Inferior parietal cortex (tissue), 1 donor: ENCODE measurements at regions not wholly inside any gene's neighbourhood (a gene's known extent, or its start where the extent isn't known, plus 50 kb on each side); places are given as distances from the start of the nearest gene placed in this dataset.
"Not testable (repeated sequence)": the region's sequence is repeated elsewhere in the genome, so short reads cannot be mapped to it uniquely, and the experiment has no call there.

Experiments
- DNase-seq: peaks from one replicate; pipeline ENCODE4 v3.0.0-alpha.2; 2016; ENCODE audit errors: extremely low spot score

DNA sequence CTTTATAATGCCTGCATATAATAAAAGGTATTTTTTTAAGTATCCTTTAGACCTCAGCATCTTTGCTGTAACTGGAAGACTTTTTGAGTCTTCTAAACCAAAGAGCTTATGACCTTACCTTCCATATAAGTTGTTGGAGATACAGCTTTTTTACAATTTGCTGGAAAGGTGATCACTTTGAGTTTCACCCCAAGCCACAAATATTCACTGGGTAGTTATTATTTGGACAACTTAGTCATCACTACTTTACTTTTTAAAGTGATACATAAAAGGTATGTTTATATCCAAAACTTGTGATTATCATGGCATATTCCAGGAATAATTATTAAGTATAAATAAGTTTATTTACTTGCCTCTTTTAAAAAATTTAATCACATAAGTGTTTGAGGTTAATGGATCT, 246.7 kb upstream of the NRIP1 start:
- no peak for DNase-seq

DNA sequence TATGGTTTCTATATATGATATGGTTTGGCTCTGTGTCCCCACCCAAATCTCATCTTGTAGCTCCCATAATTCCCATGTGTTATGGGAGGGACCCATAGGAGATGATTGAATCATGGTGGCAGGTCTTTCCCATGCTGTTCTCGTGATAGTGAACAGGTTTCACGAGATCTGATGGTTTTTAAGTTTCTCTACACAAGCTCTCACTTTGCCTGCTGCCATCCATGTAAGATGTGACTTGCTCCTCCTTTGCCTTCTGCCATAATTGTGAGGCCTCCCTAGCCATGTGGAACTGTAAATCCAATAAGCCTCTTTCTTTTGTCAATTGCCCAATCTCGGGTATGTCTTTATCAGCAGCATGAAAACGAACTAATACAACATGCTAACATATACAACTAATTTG, 252.2 kb upstream of the NRIP1 start:
- DNase-seq = not testable (repeated sequence)

DNA sequence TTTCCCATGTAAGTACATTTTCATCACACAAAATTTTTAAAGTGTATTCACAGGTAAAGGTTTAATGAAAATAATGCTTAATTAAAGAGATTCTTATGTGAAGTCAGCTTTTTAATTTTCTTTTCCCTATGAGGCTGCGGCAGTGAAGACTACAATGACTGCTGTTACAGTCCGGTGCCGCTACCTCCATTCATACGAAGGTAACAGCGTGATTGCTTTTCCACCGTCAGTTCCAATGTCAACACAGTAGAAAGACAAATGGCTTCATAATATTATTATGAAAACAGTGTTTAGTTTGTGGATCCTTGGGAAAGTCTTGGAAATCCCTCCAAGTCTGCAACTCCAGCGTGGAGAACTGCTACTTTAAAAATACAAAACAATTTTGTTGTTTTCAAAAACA, 254.9 kb upstream of the NRIP1 start:
- DNase-seq = no peak

DNA sequence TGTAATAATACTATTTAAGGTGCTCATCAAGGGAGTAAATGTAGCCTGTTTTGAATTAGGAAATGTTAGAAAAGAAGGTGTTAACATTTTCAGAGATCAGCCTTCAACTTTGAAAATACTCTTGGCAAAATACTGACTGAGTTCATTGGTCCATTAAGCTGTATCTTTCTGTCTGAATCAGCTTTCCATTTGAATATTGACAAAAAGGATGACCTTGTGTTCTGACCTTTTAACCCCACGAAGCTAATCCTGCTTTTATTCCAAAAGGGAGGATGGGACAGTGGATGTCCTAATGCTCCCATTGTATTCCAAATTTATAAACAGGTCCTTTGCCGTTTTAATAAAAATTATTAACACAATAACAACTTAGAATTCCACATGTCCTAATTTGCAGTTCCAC, 259.7 kb upstream of the NRIP1 start:
- no peak for DNase-seq

DNA sequence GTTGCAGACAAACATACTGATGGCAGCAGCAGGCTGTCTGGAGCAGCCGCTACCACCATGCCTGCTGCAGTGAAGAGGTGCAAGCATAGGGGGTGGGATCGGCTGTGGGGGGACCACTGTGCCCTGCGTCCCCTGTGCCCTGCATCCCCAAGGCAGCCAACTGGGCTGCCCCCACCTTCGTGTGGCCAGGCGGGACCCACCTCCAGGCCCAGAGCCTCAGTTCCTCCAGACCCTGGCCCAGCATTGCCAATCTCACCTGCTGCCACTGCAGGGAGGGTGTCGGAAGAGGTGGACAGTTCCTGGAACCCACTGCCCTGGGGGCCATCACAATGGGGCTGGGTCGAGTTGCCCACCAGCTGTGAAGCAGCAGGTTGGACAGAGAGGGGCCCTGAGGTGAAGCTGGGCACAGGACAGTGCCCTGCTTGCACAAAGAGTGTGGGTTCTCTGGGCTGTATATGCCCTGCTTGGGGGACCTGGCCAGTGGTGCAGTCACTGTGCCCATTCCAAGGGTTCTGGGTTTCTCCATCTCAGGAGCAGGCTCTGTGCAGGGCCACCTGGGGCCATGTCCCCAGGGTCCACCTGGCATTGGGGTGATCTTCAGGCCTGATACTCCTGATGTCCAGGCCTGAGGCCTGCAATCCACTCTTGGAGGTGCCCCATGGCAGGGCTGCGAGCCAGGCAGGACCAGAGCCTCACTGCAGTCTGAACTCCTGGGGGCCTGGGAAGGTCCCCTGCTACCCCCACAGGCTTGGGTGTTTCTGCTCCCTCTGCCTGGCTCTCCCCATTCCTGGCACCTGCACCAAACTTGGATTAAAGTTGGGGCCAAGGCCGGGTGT, 261.4 kb upstream of the NRIP1 start:
- DNase-seq = no peak

DNA sequence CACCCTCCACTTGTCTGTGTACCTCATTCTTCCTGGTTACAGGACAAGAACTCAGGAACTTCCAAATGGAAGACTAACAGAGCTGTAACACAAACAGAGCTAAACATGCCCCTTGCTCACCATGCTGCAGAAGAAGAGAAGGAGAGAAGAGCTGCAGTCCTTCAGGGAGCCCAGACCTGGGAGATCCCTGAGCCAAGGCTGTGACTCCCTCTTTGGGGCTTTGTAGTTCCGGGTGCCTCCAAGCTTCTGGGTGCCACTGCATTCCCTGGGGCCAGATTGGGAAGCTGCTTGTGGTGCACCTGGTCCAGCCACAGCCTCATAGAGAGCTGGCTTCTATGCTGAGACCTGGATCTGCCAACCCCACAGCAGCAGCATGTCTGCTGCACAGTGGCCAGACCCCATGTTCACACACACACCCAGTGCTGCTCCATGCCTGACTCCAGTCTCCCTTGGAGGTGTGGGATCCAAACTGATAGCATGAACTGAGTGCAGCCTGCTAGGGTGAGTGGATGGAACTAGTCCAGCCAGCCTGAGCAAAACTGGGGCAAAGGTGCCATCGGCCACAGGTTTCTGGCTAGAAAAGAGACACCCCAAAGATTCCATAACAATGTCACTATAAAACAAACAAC, 263.0 kb upstream of the NRIP1 start:
- DNase-seq = no peak

DNA sequence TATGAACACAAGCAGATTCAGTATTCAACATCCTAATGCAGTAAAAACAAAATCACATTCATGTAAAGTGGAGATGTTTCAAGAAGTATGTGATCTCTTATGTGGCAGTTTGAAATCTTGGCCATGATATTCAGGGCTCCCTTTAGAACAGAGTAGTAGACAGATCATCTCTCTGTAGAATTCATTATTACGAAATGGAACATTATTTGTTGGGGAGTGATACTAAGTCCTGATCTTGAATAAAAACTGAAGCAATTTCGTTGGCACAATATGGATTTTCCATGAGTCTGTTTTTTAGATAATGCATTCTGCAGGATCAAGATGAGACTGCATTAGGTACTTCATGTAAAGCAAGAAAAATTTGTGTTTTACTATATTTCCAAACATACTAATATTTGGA, 264.4 kb upstream of the NRIP1 start:
- DNase-seq = no peak

DNA sequence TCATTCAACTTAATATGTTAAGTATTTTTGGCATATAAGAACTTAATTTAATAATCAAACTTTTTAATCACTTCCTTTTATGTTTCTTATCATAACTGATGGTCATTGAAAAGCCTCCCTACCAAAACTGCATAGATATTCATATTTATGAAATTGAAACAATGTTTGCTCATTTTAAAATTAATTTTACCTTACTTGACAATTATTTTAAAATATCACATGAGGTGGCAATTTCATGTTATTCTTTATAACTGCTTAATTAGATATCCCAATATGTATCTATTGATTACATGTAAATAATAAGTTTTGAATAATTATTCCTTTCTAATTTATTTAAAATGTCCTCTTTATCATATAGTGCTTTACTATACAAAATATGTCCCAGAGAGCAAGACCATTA, 266.1 kb upstream of the NRIP1 start:
- no peak for DNase-seq

DNA sequence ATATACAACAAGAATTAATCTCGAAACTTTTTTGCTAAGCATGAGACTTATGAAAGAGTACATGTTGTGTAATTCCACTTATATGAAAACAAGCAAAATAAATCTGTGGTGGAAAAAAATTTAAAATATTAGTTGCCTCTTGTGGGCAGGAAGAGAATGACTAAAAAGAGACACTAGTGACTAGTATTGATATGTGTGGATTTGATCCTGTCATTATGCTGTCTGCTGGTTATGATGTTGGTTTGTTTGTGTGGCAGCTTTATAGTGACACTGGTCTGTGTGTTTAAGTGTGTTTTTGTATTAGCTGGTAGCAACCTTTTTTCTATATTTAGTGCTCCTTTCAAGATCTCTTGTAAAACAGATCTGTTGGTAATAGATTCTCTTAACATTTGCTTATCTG, 267.8 kb upstream of the NRIP1 start:
- no peak for DNase-seq

DNA sequence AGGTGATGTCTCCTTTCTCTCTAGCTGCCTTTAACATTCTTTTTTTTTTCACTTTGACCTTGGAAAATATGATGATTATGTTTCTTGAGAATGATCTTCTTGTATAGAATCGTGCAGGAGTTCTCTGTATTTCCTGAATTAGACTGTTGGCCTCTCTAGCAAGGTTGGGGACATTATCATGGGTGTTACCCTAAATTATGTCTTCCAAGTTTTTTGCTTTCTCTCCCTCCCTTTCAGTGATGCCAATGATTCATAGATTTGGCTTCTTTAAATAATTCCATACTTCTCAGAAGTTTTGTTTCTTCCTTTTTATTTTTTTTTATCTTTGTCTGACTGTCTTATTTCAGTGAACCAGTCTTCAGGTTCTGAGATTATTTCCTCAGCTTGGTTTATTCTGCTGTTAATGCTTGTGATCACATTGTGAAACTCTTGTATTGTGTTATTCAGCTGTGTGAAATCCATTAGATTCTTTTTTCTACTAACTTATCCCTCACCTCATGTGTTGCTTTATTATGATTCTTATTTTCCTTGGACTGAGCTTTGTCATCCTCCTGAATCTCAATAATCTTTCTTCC, 268.4 kb upstream of the NRIP1 start:
- DNase-seq = no peak

DNA sequence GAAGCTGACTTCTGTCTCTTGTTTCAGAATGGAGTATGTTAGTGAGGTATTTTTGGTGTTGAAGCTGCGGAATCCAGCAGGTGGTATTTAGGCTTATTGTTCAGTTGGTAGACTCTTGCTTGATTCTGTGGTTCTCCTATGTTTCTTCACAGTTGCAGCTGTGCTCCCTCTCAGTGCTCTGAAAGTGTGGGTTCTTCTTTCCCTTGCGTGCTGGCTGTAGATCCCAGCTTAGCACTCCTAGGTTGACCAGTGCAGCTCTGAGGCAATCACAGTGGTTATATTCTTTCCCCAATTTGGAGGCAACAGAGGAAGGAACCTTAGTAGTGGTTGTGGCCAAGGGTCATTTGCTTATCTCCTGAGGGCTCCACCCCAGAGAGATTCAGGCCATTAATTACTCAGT, 269.2 kb upstream of the NRIP1 start:
- DNase-seq = no peak

DNA sequence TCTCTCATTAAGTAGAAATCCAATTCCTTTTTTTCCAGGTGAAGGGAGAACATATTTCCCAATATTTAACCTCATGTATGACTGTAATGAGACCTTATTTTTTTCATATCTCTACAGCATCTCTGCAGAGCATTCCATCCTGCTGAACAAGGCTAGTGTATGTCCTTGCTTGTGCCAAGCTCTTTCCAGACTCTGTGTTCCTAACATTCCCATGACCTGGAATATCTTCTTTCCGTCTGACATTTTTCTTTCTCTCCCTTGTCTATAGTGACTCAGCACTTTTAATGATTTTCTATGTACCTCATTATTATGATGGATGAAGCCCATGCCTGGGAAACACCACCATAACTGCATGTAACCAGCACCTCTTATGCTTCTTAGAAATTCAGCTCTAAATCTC, 278.3 kb upstream of the NRIP1 start:
- no peak for DNase-seq

DNA sequence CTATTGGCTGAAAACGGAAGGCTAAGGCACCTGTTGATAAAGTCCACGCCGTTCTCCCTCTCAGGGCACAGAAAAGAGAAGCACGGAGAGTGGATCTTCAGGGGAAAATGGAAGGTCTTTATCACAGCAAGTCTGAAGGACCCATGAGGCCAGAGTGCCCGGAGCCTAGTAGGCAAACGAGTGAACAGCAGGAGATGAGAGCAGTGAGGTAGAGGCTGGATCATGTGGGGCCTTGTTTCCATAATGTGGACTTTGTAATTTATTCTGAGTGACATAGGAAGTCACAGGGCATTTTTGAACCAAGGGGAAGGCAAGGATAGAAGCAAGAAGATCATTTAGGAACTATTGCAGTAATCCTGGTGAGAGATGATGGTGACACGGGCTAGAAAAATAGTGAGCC, 287.2 kb upstream of the NRIP1 start:
- no peak for DNase-seq

DNA sequence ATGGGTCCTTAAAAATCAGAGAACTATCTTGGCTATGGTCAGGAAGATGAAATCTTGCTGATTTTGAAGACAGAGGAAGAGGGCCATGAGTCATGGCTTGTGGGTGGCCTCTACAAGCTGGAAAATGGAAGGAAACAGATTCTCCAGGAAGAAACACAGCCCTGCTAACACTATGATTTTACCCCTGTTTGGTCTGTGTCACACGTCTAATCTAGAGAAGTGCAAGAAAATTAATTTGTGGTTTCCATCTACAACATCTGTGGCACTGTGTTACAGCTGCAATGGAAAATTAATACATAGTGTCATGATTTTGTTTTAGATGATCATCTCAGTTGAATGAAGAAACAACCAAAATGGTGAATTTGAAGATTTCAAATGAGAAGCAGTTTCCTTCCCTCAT, 288.7 kb upstream of the NRIP1 start:
- no peak for DNase-seq

DNA sequence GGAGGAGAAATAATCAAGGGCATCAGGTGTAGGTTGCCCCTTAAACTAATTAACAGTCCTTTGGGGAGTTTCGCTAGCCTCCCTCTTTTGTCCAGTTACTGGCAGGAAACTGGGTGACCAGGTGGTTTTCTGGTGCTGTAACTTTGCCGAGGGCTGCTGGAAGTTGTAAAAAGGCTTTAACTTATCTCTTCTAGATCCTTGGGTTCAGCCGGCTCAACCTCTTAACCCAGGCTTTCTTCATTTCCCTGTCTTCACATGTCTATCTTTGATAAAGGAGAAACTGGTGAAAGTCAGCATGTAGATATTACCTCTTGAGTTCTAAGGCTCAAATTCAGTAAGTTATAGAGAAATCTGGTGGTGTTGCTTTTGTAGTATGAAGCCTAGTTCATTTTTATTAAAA, 289.7 kb upstream of the NRIP1 start:
- no peak for DNase-seq

DNA sequence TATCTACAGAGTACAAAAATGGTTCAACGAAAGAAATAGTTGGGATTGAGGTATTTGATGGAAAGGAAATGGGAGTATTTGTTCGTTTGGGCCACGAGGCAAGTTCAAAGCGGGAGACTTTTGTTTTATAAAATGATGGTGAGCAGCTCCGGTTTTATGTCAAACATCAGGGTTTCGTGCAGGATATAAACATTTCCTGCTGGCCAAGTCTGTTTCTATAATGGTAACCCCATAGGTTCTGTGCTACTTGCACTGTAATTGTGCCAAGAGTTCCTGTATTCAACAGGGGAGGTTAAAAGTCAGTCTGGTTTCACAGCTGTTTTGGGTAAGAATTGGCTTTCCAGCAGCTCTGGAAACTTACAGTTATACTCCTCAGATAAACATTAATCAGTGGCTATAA, 290.3 kb upstream of the NRIP1 start:
- no peak for DNase-seq

DNA sequence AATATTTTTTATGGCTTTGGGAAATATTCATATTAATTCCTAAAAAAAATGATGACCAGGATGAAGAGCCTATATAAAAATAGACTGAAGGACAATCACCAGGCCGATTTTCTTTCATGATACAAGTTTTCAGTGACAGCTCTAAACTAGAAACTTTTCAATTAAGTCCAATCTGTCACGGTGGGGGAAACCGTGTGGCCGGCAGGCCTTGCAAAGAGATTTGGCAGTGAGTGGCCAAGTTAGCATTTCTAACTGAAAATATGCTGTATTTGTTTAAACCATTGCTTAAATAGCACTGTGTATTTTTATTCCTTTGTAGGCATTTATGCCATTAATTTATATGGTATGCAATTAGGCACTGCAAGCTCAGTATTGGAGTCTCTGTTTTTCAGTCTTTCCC, 294.5 kb upstream of the NRIP1 start:
- DNase-seq = no peak

DNA sequence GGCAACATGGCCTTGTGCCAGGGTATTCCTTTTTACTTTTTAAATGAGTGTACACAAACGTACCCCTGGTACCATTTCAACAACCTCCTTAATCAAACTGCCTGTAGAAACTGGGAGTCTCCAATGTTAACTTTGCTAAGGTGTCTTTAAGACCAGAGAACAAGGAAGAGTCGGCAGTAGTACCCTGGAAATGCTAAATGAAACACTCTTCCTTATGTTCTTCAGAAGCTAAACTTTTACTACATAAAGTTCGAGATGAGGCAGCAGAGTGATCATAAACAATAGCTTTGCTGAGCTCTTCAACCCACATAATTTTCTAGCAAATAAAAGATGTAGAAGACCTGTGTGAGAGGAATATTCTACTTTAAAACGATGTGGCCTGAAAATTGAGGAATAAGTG, 297.7 kb upstream of the NRIP1 start:
- DNase-seq = no peak

DNA sequence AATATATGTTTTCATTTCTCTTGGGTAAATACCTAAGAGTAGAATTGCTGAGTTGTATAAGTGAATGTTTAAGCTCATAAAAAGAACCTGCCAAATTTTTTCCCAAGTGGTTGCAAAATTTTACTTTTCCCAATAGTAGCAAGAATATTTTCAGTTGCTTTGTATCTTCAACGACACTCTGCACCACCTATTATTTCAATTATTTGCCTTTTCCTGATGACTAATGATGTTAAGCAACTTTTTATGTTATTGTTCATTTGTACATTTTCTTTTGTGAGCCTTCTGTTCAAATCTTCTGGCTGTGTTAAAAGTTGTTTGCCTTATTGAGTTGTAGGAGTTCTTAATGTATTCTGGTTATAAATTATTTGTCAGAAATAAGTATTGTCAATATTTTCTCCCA, 299.1 kb upstream of the NRIP1 start:
- no peak for DNase-seq

DNA sequence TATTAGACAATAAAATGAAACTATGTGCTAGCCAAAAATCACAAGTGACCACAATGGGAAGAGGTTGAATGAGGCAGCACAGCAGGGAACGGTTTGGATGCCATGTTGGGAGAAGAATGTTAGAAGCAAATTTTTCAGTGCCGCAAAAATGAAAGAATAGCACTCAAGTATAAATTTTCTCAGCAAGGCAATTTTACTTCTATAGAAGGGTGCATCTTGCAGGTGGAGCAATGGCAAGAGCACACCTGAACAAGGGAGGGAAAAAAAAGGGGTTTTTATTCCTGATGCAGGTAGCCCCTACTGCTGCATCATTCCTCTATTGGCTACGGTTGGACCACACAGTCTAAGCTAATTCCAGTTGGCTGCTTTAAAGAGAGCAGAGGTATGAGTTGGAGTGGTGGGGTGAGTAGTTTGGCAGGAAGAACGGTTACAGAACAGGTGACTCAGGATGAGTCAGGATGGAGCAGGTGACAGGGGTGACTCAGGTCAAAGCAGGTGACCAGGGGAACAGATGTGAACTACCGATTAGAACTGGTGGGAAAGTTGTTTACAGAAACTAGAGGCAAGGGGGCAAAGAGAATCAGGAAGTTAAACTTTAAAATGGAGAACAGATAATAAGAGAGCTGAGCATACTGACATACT, 301.1 kb upstream of the NRIP1 start:
- no peak for DNase-seq

DNA sequence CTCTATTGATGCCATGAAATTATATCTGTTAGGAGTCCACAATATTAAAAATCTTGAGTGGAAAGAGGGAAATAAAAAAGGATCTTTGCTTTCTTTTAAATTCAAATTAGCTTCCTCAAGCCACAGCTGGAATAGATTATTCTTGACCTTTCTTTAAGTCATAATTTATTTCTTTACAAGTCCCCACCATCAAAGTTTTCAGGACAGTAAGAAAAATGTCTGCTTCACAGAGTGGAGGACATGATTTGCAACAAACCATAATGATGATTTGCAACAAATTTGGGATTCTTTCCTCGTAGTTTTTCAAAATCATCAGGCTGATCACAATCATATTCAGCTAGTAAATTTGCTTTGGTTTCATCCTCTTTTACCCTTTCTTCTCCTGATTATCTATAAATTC, 301.8 kb upstream of the NRIP1 start:
- no peak for DNase-seq

DNA sequence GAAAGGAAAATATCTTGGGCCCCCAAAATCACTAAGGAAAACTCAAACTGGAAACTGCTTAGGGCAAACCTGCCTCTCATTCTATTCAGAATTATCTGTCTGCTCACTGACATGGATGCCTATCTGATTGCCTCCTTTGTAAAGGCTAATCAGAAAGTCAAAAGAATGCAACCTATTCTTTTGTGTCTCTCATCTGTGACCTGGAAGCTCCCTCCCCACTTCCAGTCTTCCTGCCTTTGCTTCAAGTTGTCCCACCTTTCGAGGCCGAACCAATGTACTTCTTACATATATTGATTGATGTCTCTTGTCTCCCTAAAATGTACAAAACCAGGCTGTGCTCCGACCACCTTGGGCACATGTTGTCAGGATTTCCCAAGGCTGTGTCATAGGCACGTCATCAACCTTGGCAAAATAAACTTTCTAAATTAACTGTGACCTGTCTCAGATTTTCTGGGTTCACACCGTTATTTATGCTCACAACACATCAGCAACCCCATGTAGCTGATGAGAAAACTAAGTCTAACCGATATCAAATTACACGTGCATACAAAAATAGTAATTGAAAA, 302.3 kb upstream of the NRIP1 start:
- no peak for DNase-seq
